ENCODE measurements at regions not wholly inside any gene's neighbourhood (a gene's known extent, or its start where the extent isn't known, plus 50 kb on each side); places are given as distances from the start of the nearest gene placed in this dataset.

DNA sequence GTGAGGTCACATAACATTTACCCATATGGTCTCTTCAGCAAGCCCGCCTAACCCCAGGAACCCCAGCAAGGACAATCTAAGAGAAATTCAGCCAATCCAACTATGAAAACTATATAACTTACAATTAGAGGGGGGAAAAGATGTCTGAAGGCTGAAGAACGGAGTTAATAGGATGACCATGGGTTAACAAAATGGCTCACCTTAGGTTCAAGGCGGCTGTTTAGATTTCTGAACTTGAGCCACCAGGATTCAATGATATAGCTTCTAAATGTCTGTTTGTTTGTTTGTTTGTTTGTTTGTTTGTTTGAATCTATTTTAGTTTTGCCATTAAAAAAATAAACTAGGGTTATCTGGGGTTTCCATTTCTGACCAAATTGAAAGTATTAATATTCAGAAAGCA is 109.8 kb upstream of the ZC3H12C start:
- no peak for DNase-seq

DNA sequence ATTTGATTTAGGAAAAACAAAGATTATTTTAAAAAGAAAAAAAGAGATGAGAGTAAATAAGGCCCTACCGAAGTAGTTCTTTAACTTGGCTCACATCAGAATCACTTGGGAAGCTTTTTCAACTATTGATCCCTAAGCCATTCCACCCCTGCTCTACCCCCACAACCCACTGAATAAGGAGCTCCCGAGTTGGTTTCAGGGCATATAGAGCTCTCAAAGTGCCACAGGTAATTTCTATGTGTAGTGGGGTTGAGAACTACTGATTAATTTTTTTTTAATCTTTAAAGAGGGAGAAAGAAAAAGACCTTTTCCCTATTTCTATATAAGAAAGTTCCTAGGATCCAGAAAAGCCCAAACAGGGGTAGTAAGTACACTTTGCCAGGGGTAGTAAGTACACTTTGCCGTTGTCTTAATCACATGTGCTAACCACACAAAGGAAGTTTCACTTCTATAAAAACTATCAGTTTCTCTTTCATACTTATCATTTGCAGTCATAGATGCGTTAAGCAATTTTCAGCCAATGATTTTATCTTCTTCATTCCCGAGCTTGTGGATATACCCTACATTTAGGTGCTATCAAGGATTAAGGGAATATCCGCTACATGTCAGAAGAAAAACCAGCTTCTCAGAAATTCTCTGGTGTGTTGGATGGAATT is 108.4 kb upstream of the ZC3H12C start:
- no peak for DNase-seq

DNA sequence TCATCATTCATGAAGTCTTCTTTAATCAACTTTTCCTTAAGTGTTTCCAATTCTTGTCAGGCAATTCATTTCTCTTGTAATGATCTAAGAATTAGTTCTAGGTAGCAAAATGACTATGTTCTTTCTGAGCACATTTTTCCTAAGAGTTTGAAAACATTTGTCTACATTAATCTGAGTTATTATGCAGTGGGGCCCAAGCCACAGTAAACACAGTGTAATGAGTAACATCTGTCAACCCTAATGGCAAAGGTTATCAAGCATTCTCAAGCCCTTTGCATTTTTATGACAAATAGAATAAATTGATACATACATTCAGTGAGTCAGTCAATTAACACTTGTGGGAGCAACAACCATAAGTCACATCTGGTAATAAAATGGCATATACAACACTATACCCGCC is 106.7 kb upstream of the ZC3H12C start:
- no peak for DNase-seq

DNA sequence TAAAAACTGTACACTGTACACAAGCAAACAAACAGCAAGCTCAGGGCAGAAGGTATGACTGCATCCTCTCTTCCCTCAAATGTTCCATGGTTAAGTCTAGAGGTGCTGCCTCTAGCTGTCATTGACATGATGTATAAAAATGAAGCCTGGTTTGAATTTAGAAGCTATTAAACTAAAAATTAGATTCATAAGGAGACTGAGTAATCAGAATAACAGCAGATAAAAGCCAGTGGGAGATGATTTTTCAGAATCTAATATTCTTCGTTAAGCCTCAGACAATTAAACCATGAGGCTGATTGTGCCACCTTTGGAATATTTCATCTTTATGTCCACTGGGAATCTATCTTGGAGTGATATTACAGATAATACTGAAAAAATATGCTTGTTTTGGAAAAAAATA is 101.4 kb upstream of the ZC3H12C start:
- no peak for DNase-seq

DNA sequence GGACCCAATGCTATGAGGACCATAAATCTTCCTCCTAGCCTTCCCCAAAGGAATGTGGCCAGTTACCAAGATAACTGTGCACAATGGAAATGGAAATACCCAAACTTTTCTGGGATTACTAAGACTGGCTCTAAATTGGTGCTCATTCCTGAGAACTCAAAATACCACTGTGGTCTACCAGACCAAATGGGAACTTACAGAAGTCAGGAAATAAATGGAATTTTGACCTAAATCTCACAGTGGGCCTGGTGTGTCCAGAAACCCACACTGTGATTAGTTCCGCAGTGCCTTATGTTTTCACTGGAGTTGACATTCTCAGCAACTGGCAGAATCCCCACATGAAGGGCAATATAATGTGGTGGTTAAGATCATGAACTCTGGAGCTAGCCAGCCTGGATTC is 99.4 kb upstream of the ZC3H12C start:
- no peak for DNase-seq

DNA sequence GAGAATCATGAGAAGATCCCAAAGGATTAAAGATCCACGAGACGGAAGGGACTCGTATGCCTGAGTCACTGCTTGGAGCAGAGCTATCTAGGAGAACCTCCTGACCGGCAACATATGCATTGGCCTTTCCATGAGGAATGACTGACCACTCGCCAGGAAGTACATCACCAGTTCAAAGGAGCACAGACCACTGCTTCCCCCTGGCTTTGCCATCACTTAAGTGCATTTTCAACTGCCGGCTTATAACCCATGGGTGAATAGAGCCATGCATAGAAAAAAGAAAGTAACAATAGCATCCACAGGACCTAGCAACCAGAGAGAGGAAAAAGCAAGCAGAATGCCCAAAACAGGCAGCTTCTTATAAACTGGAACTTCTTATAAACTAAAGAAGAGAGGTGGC is 98.3 kb upstream of the ZC3H12C start:
- DNase-seq = no peak

DNA sequence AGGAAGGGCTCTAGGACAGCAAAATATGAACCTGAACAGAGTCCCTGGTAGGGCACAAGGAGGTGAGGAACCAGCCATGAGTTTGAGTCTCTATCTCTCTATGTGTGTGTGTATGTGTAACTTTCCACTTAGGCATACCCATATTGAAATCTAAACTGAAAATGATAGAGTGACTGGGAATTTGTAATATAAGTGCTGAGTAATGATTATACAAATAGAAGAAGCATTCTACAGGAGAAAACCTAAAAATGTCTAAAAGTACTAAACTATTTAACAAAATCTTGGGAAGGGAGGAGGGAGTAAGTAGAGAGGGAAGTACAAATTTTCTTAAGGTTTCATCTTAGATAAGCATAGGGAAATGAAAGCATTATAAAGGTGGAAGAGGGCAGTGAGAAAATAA is 97.1 kb upstream of the ZC3H12C start:
- no peak for DNase-seq

DNA sequence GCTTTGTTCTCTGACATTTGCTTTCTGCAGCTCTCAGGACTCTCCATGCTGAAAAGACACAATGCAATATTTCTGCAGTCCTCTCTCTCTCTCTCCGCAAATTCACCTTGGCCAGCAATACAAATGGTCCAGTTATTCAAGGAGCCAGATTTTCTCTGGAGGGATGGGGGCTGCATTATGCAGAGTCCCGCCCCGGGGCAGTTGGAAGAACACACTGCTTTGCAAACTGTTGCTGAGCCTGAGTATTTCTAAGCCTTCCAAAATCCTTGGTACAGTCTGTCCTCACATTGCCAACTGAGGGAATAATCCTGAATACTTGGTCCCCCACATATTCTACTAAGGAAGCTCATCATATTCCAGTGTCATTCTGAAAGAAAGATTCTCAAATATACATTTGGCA is 94.3 kb upstream of the ZC3H12C start:
- DNase-seq = no peak

DNA sequence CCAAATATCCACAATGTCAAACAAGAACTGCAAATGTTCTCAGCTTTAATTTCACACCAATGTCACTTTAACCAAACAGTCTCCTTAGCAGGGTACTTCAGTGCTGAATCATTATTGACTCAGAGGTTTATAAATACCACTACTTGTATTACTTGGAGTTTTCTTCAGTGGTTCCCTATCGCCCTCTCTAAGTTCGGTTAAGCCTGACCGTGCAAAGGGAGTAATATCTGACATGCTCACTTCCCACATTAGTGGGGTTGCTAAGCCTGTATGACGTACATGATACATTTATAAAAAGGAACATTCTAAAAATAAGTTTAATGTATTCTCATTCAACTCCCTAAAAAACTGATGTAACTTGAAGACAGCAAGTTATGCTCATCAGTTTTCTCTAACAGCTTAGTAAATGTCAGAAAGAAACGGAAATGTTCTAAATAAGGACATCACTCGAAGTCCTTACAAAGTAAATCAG is 93.1 kb upstream of the ZC3H12C start:
- no peak for DNase-seq

DNA sequence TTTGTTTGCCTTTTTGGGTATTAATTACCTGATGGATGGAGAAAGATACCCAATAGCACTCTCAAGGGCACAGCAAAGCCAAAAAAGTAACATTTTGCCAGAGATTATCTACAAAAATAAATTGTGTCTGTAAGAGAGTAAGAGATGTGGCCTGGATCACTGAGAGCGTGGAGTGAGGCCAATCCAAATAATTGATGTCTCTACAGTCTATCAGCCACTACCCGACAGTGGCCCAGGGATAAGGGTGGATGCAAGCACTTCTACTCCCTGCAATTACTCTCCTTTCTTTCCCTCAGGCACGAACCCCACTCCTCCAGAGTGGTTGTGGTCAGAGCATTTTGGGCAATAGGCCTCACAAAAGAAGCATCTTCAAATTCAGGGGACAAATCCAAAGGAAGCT is 92.3 kb upstream of the ZC3H12C start:
- no peak for DNase-seq

DNA sequence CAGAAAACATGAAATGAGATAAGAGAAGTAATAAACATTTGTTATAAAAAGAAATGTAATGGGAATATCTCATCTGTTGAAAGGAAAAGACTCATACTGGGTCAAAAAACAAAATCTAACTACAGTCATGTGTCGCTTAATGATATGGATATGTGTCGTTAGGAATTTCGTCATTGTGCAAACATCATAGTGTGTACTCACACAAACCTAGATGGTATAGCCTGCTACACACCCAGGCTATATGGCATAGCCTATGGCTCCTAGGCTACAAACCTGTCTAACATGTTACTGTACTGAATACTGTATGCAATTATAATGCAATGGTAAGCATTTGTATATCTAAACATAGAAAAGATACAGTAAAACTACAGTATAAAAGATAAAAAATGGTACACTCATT is 89.8 kb upstream of the ZC3H12C start:
- DNase-seq = no peak

DNA sequence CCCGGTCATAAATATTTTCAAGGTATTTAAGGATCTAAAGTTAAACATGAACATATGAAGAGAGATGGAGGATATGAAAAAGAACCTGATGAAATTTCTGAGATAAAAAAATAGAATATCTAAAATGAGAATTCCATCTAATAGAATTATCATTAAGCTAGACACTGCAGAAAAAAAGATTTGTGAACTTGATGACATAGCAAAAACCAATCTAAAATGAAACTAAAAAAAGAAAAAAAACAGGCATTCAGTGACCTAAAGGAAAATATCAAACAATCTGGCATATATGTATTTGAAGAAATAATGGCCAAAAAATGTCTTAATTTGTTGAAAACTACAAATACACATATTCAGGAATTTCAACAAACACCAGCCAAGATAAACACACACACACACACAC is 81.6 kb upstream of the ZC3H12C start:
- no peak for DNase-seq

DNA sequence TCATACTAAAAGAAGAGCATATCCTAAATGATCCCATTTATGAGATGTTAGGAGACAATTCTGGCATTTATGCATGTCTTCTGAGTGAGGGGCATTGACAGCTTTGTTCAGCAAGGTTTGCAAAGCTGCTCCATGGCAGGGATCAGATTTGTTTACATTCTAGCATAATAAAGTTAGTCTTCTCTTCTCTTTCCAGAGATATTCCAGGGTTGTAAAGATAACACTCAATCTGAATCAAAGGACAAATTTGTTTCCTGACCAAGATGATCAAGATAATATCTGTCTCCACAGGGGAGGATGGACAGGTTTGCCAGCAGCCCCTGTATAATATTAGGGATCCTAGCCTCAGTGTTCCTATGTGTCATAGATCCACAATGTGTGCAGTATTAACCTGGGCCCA is 77.5 kb upstream of the ZC3H12C start:
- DNase-seq = no peak

DNA sequence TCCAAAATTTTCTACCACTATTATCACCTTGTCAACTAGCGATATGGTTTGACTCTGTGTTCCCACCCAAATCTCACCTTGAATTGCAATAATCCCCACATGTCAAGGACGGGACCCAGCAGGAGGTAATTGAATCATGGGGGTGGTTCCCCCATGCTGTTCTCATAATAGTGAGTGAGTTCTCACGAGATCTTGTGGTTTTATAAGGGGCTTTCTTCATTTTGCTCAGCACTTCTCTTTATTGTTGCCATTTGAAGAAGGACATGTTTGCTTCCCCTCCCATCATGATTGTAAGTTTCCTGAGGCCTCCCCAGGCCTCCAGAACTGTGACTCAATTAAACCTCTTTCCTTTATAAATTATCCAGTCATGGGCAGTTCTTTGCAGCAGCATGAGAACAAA is 73.5 kb upstream of the ZC3H12C start:
- no peak for DNase-seq

DNA sequence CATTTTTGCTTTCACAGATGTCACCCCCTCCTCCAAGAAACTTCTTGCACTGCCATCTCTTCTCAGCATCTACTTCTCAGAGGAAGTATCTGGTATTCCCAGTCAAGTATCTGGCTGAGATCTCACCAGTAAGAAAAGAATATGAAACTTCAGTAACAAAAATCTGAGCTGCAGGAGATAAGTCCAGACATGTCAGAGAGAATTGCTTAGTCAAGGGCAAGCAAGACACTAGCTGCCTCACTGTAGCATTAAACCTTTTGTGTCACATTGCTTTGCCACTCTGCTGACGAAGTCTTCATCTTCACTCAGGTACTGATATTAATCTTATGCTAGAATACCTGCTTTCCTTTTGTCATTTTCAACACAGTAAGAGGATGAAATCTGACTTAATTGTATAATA is 70.6 kb upstream of the ZC3H12C start:
- DNase-seq = no peak

DNA sequence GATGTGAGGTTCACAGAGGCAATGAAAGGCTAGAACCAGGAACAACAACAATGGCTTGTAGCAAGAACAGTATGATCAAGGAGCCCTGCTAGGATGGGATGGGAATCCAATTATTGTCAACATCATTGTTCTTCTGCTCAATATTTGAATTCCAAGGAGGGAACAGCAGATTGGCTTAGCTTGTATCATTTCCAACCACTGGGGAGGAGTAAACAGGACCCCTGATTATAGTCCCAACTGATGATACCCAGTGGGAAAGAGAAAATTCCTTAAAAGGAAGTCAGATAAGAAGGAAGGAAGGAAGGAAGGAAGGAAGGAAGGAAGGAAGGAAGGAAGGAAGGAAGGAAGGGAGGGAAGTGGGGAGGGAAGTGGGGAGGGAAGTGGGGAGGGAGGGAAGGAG is 69.5 kb upstream of the ZC3H12C start:
- DNase-seq = no peak

DNA sequence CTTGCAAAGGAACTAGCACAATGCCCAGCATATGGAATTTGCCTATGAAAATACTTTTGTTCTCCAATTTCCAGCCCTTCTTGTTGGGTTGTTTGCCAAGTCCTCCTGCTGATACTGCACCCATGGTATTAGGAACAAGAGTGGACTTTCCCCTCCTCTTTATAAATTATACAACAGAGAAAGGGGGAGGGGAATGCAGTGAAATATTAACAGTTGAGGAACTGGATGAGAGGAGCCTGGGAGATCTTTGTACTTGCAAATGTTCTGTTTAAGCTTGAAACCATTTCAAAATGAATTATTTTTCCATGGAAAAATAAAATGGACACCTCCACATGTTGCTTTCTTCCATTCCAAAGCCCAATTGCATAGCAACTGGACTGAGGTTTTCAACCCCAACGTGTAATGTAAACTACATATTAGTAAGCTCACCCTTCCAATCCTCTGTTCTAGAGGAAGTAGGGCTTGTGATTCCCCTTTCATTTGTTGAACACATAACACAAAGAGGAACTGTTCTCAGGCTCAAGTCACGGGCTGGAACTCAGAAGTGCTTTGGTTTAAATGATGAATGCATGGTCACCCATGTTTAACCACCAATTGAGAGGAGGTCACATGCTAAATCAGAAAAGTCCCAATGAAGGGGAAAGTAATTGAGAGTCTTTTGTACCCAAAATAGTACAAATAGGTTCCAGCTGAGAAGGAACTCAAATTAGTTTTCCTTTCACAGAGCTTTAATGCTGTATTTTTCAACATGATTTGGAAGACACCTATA is 66.2 kb upstream of the ZC3H12C start:
- DNase-seq = no peak

DNA sequence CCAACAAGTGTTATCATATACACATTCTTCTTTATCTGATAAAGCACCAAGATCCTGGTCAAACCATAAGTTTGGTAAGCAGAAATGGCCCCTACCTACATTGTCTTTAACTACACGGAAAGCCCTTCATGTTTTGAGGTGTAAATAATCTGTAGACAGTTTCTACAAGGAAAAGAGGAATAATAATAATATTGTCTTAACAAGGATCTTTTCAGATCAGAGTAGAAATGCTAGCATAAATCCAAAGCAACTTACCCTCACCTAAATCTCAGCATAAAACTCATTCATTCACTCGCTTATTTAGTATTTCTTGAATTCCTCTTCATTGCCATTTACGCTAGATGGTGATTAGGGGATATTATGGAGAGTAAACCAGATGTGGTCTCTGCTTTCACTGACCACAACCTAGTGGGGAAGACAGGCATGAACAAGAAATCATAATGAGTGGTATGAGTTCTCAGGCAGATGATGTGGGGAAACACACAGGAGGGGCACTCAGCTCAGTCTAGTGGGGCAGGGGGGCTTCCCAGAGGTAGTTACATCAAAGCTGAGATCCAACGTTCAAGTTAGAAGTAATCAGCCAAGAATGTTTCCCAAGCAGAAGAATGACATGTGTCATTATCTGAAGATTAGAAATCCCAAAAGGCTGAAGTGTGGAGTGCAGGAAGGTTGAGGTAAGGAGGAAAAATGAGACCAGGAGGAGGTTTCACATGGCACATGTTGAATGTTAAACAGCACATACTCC is 65.4 kb upstream of the ZC3H12C start:
- DNase-seq = no peak

DNA sequence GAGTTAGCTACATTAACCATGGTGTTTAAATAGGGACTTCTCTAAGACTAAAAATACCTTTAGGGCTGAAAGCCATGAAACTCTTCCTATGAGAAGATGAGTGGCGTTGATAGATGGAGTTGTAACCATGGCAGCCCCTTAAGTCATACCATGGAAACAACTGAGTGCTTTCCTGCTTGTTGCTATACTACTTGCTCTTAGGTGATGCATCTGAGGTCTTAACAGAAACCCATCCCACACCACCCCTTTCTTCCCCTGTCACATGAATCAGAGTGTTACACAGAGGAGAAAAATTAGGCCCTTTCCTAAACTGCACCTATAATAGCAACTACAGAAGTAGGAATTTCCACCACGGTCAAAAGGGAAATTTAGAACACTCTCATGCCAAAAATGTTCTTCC is 64.3 kb upstream of the ZC3H12C start:
- DNase-seq = no peak

DNA sequence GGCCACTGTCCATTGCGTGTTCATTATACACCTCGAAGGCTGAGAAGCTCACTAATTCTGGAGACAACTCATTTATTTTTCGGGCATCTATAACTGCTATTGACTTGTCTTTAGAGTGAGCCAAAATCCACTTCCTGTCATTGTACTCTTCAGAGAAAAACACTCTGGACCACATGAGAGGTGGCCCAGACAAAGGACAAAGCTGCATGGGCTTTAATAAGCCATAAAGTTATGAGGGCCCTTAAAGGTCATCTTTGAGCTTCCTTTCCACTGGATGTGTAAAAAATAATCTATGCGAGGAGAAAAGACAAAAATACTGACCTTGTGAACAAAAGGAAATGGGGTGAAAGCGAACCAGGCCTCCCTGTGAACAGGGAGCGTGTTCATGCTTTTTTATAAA is 63.5 kb upstream of the ZC3H12C start:
- no peak for DNase-seq

DNA sequence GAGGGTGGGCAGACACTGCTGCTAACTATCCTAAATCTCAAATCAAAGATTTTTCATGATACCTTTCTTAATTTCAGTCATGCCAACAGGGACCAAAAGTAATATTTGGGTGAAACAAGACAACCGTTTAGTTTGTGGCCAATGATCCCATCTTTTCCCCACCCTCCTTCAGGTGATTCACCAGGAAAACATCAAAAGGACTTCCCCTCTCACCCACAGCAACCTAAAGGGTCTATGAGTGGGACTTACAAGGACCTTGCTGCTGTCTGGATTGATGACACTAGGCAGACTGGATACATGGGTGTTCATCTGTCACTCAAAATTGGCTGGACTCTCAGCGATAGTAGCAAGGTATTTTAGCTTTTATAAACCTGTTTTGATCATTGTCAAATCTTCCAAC is 62.0 kb upstream of the ZC3H12C start:
- no peak for DNase-seq

DNA sequence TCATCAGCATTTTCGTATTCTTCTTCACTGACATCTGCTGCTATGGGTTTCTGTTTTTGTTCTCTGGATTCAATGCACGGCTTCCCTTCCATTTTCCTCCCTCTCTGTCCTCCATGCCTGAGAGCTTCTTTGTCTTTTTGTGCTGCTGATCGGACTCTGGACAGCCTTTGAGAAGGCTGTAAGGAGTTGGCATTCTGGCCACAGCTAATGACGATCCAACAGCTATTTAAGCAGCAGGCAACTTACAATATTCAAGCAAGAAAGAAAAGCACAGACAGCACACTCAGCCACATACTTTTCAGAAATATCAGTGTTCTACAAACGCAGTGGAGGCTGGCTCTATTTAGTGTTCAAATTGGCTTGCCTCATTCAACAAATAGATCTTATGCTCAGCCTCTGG is 60.9 kb upstream of the ZC3H12C start:
- DNase-seq = no peak

DNA sequence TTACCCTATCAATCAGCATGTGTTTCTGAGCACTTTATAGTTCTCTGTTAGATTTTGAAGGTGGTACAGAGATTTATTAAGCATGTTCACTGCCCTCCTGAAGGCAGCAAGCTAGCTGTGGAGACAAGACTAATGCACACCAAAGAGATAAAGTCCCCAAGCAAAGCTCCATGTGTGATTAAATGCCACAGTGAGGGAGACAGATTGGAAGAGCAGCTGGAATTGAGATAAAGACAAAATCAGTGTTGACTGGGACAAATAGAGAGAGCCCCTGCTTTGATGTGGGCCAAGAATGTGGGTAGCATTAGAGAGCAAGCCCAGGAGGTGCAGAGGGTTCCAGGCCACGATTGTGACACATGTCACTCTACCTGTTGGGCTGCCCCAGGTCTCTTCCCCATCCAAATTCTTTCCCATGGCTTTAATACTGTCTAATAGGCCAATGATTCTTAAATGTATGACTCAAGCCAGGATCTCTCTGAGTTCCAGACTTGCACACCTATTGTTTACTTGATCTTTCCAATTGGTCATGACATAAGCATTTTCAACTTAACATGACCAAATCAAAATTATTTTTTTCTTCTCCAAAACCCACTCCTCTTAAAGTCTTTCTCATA is 60.1 kb upstream of the ZC3H12C start:
- DNase-seq = no peak

DNA sequence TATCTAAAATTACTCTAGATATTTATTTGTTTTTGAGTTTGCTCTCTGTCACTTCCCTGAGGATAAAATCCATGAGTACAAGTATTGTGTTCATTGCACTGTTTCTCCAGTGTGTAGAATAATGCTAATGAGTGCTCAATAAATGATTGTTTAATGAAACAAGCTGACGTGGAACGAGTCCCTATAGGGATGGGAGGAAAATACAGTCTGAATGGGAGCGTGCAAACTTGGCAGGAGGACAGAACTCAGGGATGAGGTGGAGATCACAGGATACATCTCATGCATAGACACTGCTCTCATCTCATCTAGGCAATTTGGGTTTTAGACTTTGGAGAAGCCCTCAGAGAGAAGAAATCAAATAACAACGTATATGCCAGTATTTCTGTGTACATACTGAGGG is 58.4 kb upstream of the ZC3H12C start:
- no peak for DNase-seq
